Neural crest cell (in vitro differentiated cells): ENCODE measurements at regions not wholly inside any gene's neighbourhood (a gene's known extent, or its start where the extent isn't known, plus 50 kb on each side); places are given as distances from the start of the nearest gene placed in this dataset.

Experiments used
- DNase-seq: peaks from one replicate; pipeline ENCODE4 v3.0.0; 2021; ENCODE audit warnings: low read depth, mixed read lengths, low spot score
- H3K27ac Mint-ChIP-seq: one replicate; pipeline ENCODE4 v1.8.0; 2021; ENCODE audit warnings: mild to moderate bottlenecking, mixed read lengths; ENCODE audit not compliant: unreplicated experiment
- H3K27me3 Mint-ChIP-seq: 2 replicates; pipeline ENCODE4 v1.8.0; 2021; ENCODE audit warnings: low read depth, mild to moderate bottlenecking, mixed read lengths
- H3K36me3 Mint-ChIP-seq: 2 replicates; pipeline ENCODE4 v1.8.0; 2021; ENCODE audit warnings: low read depth, mild to moderate bottlenecking, mixed read lengths
- H3K4me1 Mint-ChIP-seq: 2 replicates; pipeline ENCODE4 v1.8.0; 2021; ENCODE audit warnings: mixed read lengths
- H3K4me3 Mint-ChIP-seq: one replicate; pipeline ENCODE4 v1.8.0; 2021; ENCODE audit warnings: mild to moderate bottlenecking, mixed read lengths
- H3K9me3 Mint-ChIP-seq: 2 replicates; pipeline ENCODE4 v1.8.0; 2021; ENCODE audit warnings: mixed read lengths
- CTCF ChIP-seq: fragments of 200-600 bp; sonication (generic); conservative IDR thresholded peaks from 2 replicates; pipeline ENCODE4 v1.5.0; 2021; ENCODE audit warnings: antibody characterized with exemption, mild to moderate bottlenecking

GRCh38 chr16:26263406-26263805 is 571.6 kb downstream of the HS3ST4 start:
- Mint-ChIP-seq H3K9me3 (peaks cover 7% of the 10 kb centered on the region), H3K27me3 (no peaks in the 10 kb centered on the region), H3K36me3 (peaks cover 2% of the 10 kb centered on the region), H3K4me3 (no peak overlapping the region), H3K27ac (no peak overlapping the region), H3K4me1 (no peaks in the 10 kb centered on the region)
- DNase-seq: no peak
- TF ChIP-seq CTCF: no peak

GRCh38 chr16:26267641-26268040 is 575.9 kb downstream of the HS3ST4 start:
- no peak for DNase-seq
- peaks cover 10% of the 10 kb centered on the region for H3K9me3 Mint-ChIP-seq
- H3K27me3 Mint-ChIP-seq: no peaks in the 10 kb centered on the region
- H3K27ac Mint-ChIP-seq: no peak overlapping the region
- H3K36me3 Mint-ChIP-seq: peaks cover 2% of the 10 kb centered on the region
- no peak overlapping the region for H3K4me3 Mint-ChIP-seq
- TF ChIP-seq CTCF: no peak
- H3K4me1 Mint-ChIP-seq: no peaks in the 10 kb centered on the region

GRCh38 chr16:26269673-26270072 is 577.9 kb downstream of the HS3ST4 start:
- DNase-seq: no peak
- Mint-ChIP-seq H3K27ac (no peak overlapping the region), H3K4me3 (no peak overlapping the region), H3K9me3 (peaks cover 6% of the 10 kb centered on the region), H3K4me1 (no peaks in the 10 kb centered on the region), H3K27me3 (no peaks in the 10 kb centered on the region), H3K36me3 (peaks cover 2% of the 10 kb centered on the region)
- no peak for TF ChIP-seq CTCF

GRCh38 chr16:26273607-26274006 is 581.8 kb downstream of the HS3ST4 start:
- peaks cover 6% of the 10 kb centered on the region for H3K9me3 Mint-ChIP-seq
- H3K4me3 Mint-ChIP-seq: no peak overlapping the region
- H3K27me3 Mint-ChIP-seq: no peaks in the 10 kb centered on the region
- H3K4me1 Mint-ChIP-seq: peaks cover 15% of the 10 kb centered on the region
- DNase-seq: no peak
- no peak for TF ChIP-seq CTCF
- H3K36me3 Mint-ChIP-seq: no peaks in the 10 kb centered on the region
- H3K27ac Mint-ChIP-seq: no peak overlapping the region

- H3K4me1 Mint-ChIP-seq: peaks cover 15% of the 10 kb centered on the region
- TF ChIP-seq CTCF: no peak
- H3K36me3 Mint-ChIP-seq: no peaks in the 10 kb centered on the region
- H3K4me3 Mint-ChIP-seq: no peak overlapping the region
- peaks cover 8% of the 10 kb centered on the region for H3K9me3 Mint-ChIP-seq
- DNase-seq: no peak
- no peaks in the 10 kb centered on the region for H3K27me3 Mint-ChIP-seq
- H3K27ac Mint-ChIP-seq: no peak overlapping the region
Measured at GRCh38 chr16:26275021-26275590, 583.3 kb downstream of the HS3ST4 start.
